ENCODE measurements at regions not wholly inside any gene's neighbourhood (a gene's known extent, or its start where the extent isn't known, plus 50 kb on each side); places are given as distances from the start of the nearest gene placed in this dataset.

- Histone ChIP-seq H3K4me3 (ENCODE audit: low read depth in 1 of 3, low read length in 3 of 3) (no peak overlapping the region), H3K36me3 (ENCODE audit: control insufficient read depth in 4 of 4, insufficient read depth in 3 of 4, low read depth in 1 of 4, low read length in 3 of 4) (no peaks in the 10 kb centered on the region), H3K9ac (ENCODE audit: low read depth in 1 of 2, low read length in 2 of 2) (no peak overlapping the region), H3K4me1 (ENCODE audit: control insufficient read depth in 4 of 4, insufficient read depth in 4 of 4, low read length in 3 of 4) (peaks cover 0 to 3% (median 0%) of the 10 kb centered on the region in 4 donors), H3K27ac (ENCODE audit: low read depth in 1 of 2, low read length in 2 of 2) (no peak overlapping the region), H3K27me3 (ENCODE audit: control insufficient read depth in 4 of 4, insufficient read depth in 4 of 4, low read length in 3 of 4) (no peaks in the 10 kb centered on the region), H3K9me3 (ENCODE audit: control insufficient read depth in 4 of 4, low read length in 3 of 4) (no peaks in the 10 kb centered on the region)
- no peak for DNase-seq (ENCODE audit: low spot score)
- WGBS, result 32% methylated on average over 1 of the region's 1 CpG
- no peak for TF ChIP-seq HNF4G (IDR thresholded peaks at IDR 0.05)
- TF ChIP-seq HNF4A (conservative IDR thresholded peaks at IDR 0.05), result peak in 1 of 2 donors; percentile 22
Observed at GRCh38 chr20:7332169-7332568, 564.7 kb downstream of the BMP2 start.

GRCh38 chr20:7333841-7334240 lies 566.4 kb downstream of the BMP2 start:
- no peak overlapping the region for H3K9ac ChIP-seq (ENCODE audit: low read depth in 1 of 2, low read length in 2 of 2)
- no peaks in the 10 kb centered on the region for H3K27me3 ChIP-seq (ENCODE audit: control insufficient read depth in 4 of 4, insufficient read depth in 4 of 4, low read length in 3 of 4)
- TF ChIP-seq JUND (IDR thresholded peaks at IDR 0.05) (no peak), CTCF (IDR thresholded peaks at IDR 0.05; ENCODE audit: low read depth, low read length, missing input control) (no peak), SP1 (IDR thresholded peaks at IDR 0.05) (no peak), YY1 (IDR thresholded peaks at IDR 0.05) (no peak), HNF4A (conservative IDR thresholded peaks at IDR 0.05) (no peak), FOXA2 (IDR thresholded peaks at IDR 0.05) (no peak), MAX (IDR thresholded peaks at IDR 0.05) (no peak), ZBTB33 (IDR thresholded peaks at IDR 0.05) (no peak), ATF3 (IDR thresholded peaks at IDR 0.05) (no peak), HNF4G (IDR thresholded peaks at IDR 0.05) (no peak), RAD21 (IDR thresholded peaks at IDR 0.05) (no peak), FOXA1 (IDR thresholded peaks at IDR 0.05) (no peak), RXRA (IDR thresholded peaks at IDR 0.05) (no peak), NR2F2 (IDR thresholded peaks at IDR 0.05) (no peak), REST (IDR thresholded peaks at IDR 0.05) (no peak), GABPA (IDR thresholded peaks at IDR 0.05 in 1 of 2, conservative IDR thresholded peaks at IDR 0.05 in 1 of 2) (no peak), TAF1 (conservative IDR thresholded peaks at IDR 0.05) (no peak), EGR1 (IDR thresholded peaks at IDR 0.05; ENCODE audit: low read depth in 2 of 2) (no peak)
- no peaks in the 10 kb centered on the region for H3K9me3 ChIP-seq (ENCODE audit: control insufficient read depth in 4 of 4, low read length in 3 of 4)
- no peaks in the 10 kb centered on the region for H3K36me3 ChIP-seq (ENCODE audit: control insufficient read depth in 4 of 4, insufficient read depth in 3 of 4, low read depth in 1 of 4, low read length in 3 of 4)
- no peak overlapping the region for H3K4me3 ChIP-seq (ENCODE audit: low read depth in 1 of 3, low read length in 3 of 3)
- DNase-seq (ENCODE audit: low spot score), result no peak
- no peak overlapping the region for H3K27ac ChIP-seq (ENCODE audit: low read depth in 1 of 2, low read length in 2 of 2)
- H3K4me1 ChIP-seq (ENCODE audit: control insufficient read depth in 4 of 4, insufficient read depth in 4 of 4, low read length in 3 of 4), result peaks cover 0 to 3% (median 0%) of the 10 kb centered on the region in 4 donors
- WGBS, result 89% methylated on average over 3 of the region's 3 CpGs

Data from liver (tissue), 8 donors.